DND-41 (cell line): ENCODE measurements at regions not wholly inside any gene's neighbourhood (a gene's known extent, or its start where the extent isn't known, plus 50 kb on each side); places are given as distances from the start of the nearest gene placed in this dataset.

Source experiments
- CTCF ChIP-seq: IDR thresholded peaks from 2 replicates; pipeline ENCODE4 v1.5.1; 2012; ENCODE audit warnings: borderline replicate concordance, low read length, moderate library complexity, mild to moderate bottlenecking; ENCODE audit not compliant: poor library complexity, severe bottlenecking; ENCODE audit errors: extremely low read depth
- EZH2 ChIP-seq: IDR thresholded peaks from 3 replicates; pipeline ENCODE4 v1.6.1; 2012; ENCODE audit warnings: borderline replicate concordance, low read depth, mild to moderate bottlenecking, moderate library complexity, low read length, inconsistent platforms; ENCODE audit not compliant: severe bottlenecking

GRCh38 chr17:34511265-34511664 is 68.1 kb upstream of the TMEM132E start:
- TF ChIP-seq CTCF (no peak), EZH2 (no peak)
